A549 (cell line): ENCODE measurements at regions not wholly inside any gene's neighbourhood (a gene's known extent, or its start where the extent isn't known, plus 50 kb on each side); places are given as distances from the start of the nearest gene placed in this dataset.
A peak's percentile ranks its signal among the peaks of the same experiment; 100 is the strongest.

Source experiments
- ATAC-seq, 2 experiments: fragments of 200-7000 bp in 1 of 2; fragments of >200 bp in 1 of 2; cut with Nextera tagmentation in 1 of 2; cut with Tn5 transposase in 1 of 2; 3 replicates each; pipeline versions ENCODE4 v1.8.0 to v1.9.1; 2018 to 2020; ENCODE audit warnings: mild to moderate bottlenecking in 1 of 2, moderate library complexity in 1 of 2
- CTCF ChIA-PET: fragments of 300-600 bp; sonication (Branson Sonifier 250); formaldehyde crosslinking; extraction: SDS; loops from one replicate; lab custom pipeline; 2021; ENCODE audit warnings: antibody characterized with exemption, inconsistent platforms; lab: Yijun Ruan, JAX
- POLR2A ChIA-PET: fragments of 350-600 bp; formaldehyde crosslinking; extraction: SDS; loops from one replicate; lab custom pipeline; 2021; ENCODE audit warnings: antibody characterized with exemption, inconsistent platforms; lab: Yijun Ruan, JAX
- DNase-seq, 2 experiments: peaks; one replicate each; pipeline versions ENCODE4 v3.0.0 to v3.0.0-alpha.2; 2011 to 2016; ENCODE audit warnings: low read depth in 1 of 2, low spot score in 1 of 2
- FAIRE-seq: peaks from 2 replicates; lab custom pipeline; 2011; peaks lifted over from hg19 to GRCh38; lab: Jason Lieb, UNC
- H3K27ac ChIP-seq, 2 experiments: fragments of >200 bp; sonication (Bioruptor Twin); formaldehyde crosslinking; 3 replicates each; pipeline ENCODE4 v1.5.1; 2016 to 2017
- H3K4me1 ChIP-seq: fragments of >200 bp; sonication (Bioruptor Twin); formaldehyde crosslinking; 3 replicates; pipeline ENCODE4 v1.6.1; 2016
- H3K4me2 ChIP-seq: fragments of >200 bp; sonication (Bioruptor Twin); formaldehyde crosslinking; 3 replicates; pipeline ENCODE4 v1.6.1; 2016
- H3K4me3 ChIP-seq: fragments of >200 bp; sonication (Bioruptor Twin); formaldehyde crosslinking; 3 replicates; pipeline ENCODE4 v1.5.1; 2016
- H3K9me3 ChIP-seq: fragments of >200 bp; sonication (Bioruptor Twin); formaldehyde crosslinking; 3 replicates; pipeline ENCODE4 v1.6.1; 2016
- CHD4 ChIP-seq: fragments of 200-600 bp; sonication (generic); IDR thresholded peaks from 2 replicates; pipeline ENCODE4 v1.6.1; 2016; ENCODE audit warnings: antibody characterized with exemption, mild to moderate bottlenecking, borderline replicate concordance
- CTCF ChIP-seq: fragments of >200 bp; sonication (Bioruptor Twin); formaldehyde crosslinking; IDR thresholded peaks from 3 replicates; pipeline ENCODE4 v1.5.1; 2016
- EHF ChIP-seq: fragments of 250-450 bp; sonication (Bioruptor Pico); IDR thresholded peaks from 2 replicates; pipeline ENCODE4 v1.5.0; 2020; ENCODE audit warnings: mild to moderate bottlenecking
- ESRRA ChIP-seq: fragments of 150-350 bp; IDR thresholded peaks from 2 replicates; pipeline ENCODE4 v1.6.1; 2014; ENCODE audit warnings: mild to moderate bottlenecking, low read length, borderline replicate concordance
- FOSB ChIP-seq: fragments of 250-450 bp; sonication (Bioruptor Pico); IDR thresholded peaks from 2 replicates; pipeline ENCODE4 v1.5.0; 2020; ENCODE audit warnings: mild to moderate bottlenecking, moderate library complexity
- FOSL2 ChIP-seq, 2 experiments: fragments of 450-650 bp in 1 of 2; fragments of >200 bp in 1 of 2; sonication (Bioruptor Twin) in 1 of 2; formaldehyde crosslinking; IDR thresholded peaks; 2 replicates each; pipeline versions ENCODE4 v1.5.0 to v1.6.1; 2016 to 2020; ENCODE audit warnings: mild to moderate bottlenecking in 1 of 2, moderate library complexity in 1 of 2
- HOXA7 ChIP-seq: fragments of 250-450 bp; sonication (Bioruptor Pico); IDR thresholded peaks from 2 replicates; pipeline ENCODE4 v1.5.0; 2020; ENCODE audit warnings: mild to moderate bottlenecking, moderate library complexity
- JUNB ChIP-seq: fragments of >200 bp; sonication (Bioruptor Twin); formaldehyde crosslinking; IDR thresholded peaks from 2 replicates; pipeline ENCODE4 v1.6.1; 2016
- MAX ChIP-seq: IDR thresholded peaks from 2 replicates; pipeline ENCODE4 v1.6.1; 2012
- MYC ChIP-seq: IDR thresholded peaks from 2 replicates; pipeline ENCODE4 v1.6.1; 2012; ENCODE audit warnings: mild to moderate bottlenecking, inconsistent platforms, low read length, improper control_type of control experiment, borderline replicate concordance
- NR3C1 ChIP-seq: fragments of >200 bp; sonication (Bioruptor Twin); formaldehyde crosslinking; IDR thresholded peaks from 3 replicates; pipeline ENCODE4 v1.6.1; 2017
- POLR2AphosphoS2 ChIP-seq: conservative IDR thresholded peaks from 2 replicates; pipeline ENCODE4 v1.6.1; 2012; ENCODE audit warnings: low read length, improper control_type of control experiment, inconsistent platforms
- RCOR1 ChIP-seq: fragments of 150-350 bp; IDR thresholded peaks from 2 replicates; pipeline ENCODE4 v1.6.1; 2014; ENCODE audit warnings: antibody characterized with exemption, low read length, low read depth
- REST ChIP-seq: fragments of 200-600 bp; sonication (generic); IDR thresholded peaks from 2 replicates; pipeline ENCODE4 v1.6.1; 2016; ENCODE audit warnings: antibody characterized with exemption, mild to moderate bottlenecking, moderate library complexity
- ZFP36 ChIP-seq: fragments of 450-650 bp; IDR thresholded peaks from 2 replicates; pipeline ENCODE4 v1.6.1; 2014; ENCODE audit warnings: borderline replicate concordance; ENCODE audit not compliant: partially characterized antibody
- WGBS: methylation state at CpG from one replicate; pipeline ENCODE4 v1.1.6; 2017; ENCODE audit errors: missing lambda C conversion rate; 5-methylcytosine and 5-hydroxymethylcytosine counted together
- TF ChIP-seq, protein P1 (sequence below): IDR thresholded peaks from 2 replicates; pipeline ENCODE4 v1.6.1; 2012
- TF ChIP-seq, protein P2 (sequence below): fragments of 450-650 bp; IDR thresholded peaks from 2 replicates; pipeline ENCODE4 v1.6.1; 2014; ENCODE audit warnings: antibody characterized with exemption
- TF ChIP-seq, protein P3 (sequence below): fragments of 250-450 bp; sonication (Bioruptor Pico); IDR thresholded peaks from 2 replicates; pipeline ENCODE4 v1.5.0; 2020; ENCODE audit warnings: low read depth, mild to moderate bottlenecking, moderate library complexity

GRCh38 chr20:48354320-48354876 lies 473.4 kb downstream of the PREX1 start:
- TF ChIP-seq, protein P1, sequence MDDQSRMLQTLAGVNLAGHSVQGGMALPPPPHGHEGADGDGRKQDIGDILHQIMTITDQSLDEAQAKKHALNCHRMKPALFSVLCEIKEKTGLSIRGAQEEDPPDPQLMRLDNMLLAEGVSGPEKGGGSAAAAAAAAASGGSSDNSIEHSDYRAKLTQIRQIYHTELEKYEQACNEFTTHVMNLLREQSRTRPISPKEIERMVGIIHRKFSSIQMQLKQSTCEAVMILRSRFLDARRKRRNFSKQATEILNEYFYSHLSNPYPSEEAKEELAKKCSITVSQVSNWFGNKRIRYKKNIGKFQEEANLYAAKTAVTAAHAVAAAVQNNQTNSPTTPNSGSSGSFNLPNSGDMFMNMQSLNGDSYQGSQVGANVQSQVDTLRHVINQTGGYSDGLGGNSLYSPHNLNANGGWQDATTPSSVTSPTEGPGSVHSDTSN: no peak
- TF ChIP-seq JUNB: no peak
- no peak for TF ChIP-seq FOSB (CRISPR knock-in tag)
- TF ChIP-seq POLR2AphosphoS2: no peak
- no peak for TF ChIP-seq CHD4
- TF ChIP-seq ESRRA: no peak
- TF ChIP-seq FOSL2 (IDR thresholded peaks at IDR 0.05): no peak
- TF ChIP-seq FOSL2 (CRISPR knock-in tag; IDR thresholded peaks at IDR 0.05): no peak
- no peak for TF ChIP-seq MYC
- TF ChIP-seq EHF (CRISPR knock-in tag): no peak
- TF ChIP-seq RCOR1: no peak
- TF ChIP-seq, all 56 proteins: peak for 0
- no peak for FAIRE-seq

GRCh38 chr20:48352628-48353027 lies 475.2 kb downstream of the PREX1 start:
- ATAC-seq (no peak), DNase-seq (no peak), FAIRE-seq (no peak)
- no peak overlapping the region for H3K4me3 ChIP-seq
- 63% methylated on average over 3 of the region's 3 CpGs for WGBS
- no peaks in the 10 kb centered on the region for H3K4me1 ChIP-seq
- H3K9me3 ChIP-seq: peaks cover 5% of the 10 kb centered on the region; the same call in 2 of the 3 replicates
- ChIA-PET POLR2A (no interaction called here), CTCF (interaction anchor here (1.0 kb wide), 1 partner anchor 8 kb away, joined by 3 read pairs; no protein-coding TSS in a partner anchor)
- no peak overlapping the region for H3K4me2 ChIP-seq
- no peak for TF ChIP-seq ZFP36
- H3K27ac ChIP-seq: no peak overlapping the region

More at GRCh38 chr20:48354320-48354876, 473.4 kb downstream of the PREX1 start:
- POLR2A ChIA-PET: no interaction called here
- no peak overlapping the region for H3K27ac ChIP-seq
- WGBS: 18% methylated on average over 2 of the region's 2 CpGs
- H3K4me3 ChIP-seq: no peak overlapping the region
- CTCF ChIA-PET: interaction anchor here (1.3 kb wide), 2 partner anchors 14 to 266 kb away, joined by 4 read pairs; no protein-coding TSS in a partner anchor
- no peak for ATAC-seq
- no peak for DNase-seq
- no peak overlapping the region for H3K4me2 ChIP-seq
- H3K9me3 ChIP-seq: peaks cover 5% of the 10 kb centered on the region; the same call in 2 of the 3 replicates
- no peaks in the 10 kb centered on the region for H3K4me1 ChIP-seq

GRCh38 chr20:48352042-48352441 lies 475.8 kb downstream of the PREX1 start:
- no peak for FAIRE-seq
- no peak overlapping the region for H3K4me2 ChIP-seq
- peaks cover 5% of the 10 kb centered on the region; the same call in 2 of the 3 replicates for H3K9me3 ChIP-seq
- TF ChIP-seq REST (no peak), CTCF (no peak), NR3C1 (no peak), HOXA7 (CRISPR knock-in tag) (no peak), MAX (no peak)
- TF ChIP-seq, protein P2, sequence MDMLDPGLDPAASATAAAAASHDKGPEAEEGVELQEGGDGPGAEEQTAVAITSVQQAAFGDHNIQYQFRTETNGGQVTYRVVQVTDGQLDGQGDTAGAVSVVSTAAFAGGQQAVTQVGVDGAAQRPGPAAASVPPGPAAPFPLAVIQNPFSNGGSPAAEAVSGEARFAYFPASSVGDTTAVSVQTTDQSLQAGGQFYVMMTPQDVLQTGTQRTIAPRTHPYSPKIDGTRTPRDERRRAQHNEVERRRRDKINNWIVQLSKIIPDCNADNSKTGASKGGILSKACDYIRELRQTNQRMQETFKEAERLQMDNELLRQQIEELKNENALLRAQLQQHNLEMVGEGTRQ: peak; percentile 78
- TF ChIP-seq, protein P3, sequence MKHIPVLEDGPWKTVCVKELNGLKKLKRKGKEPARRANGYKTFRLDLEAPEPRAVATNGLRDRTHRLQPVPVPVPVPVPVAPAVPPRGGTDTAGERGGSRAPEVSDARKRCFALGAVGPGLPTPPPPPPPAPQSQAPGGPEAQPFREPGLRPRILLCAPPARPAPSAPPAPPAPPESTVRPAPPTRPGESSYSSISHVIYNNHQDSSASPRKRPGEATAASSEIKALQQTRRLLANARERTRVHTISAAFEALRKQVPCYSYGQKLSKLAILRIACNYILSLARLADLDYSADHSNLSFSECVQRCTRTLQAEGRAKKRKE (CRISPR knock-in tag): no peak
- TF ChIP-seq, all 56 proteins: peak for 1
- no peaks in the 10 kb centered on the region for H3K4me1 ChIP-seq
- no peak overlapping the region for H3K4me3 ChIP-seq
- WGBS: 11% methylated on average over 2 of the region's 2 CpGs
- ChIA-PET POLR2A (no interaction called here), CTCF (interaction anchor here (0.7 to 1.3 kb wide), 3 partner anchors 9 to 565 kb away, joined by 3 read pairs; no protein-coding TSS in a partner anchor)
- DNase-seq: no peak
- ATAC-seq: no peak
- no peak overlapping the region for H3K27ac ChIP-seq
